Endothelial cell (in vitro differentiated cells): ENCODE measurements at regions not wholly inside any gene's neighbourhood (a gene's known extent, or its start where the extent isn't known, plus 50 kb on each side); places are given as distances from the start of the nearest gene placed in this dataset.

ENCODE experiments used
- DNase-seq: peaks from one replicate; pipeline ENCODE4 v3.0.0; 2021; ENCODE audit warnings: low spot score
- H3K27ac Mint-ChIP-seq: one replicate; pipeline ENCODE4 v1.8.0; 2021; ENCODE audit warnings: mixed read lengths, inconsistent platforms; ENCODE audit not compliant: unreplicated experiment
- H3K27me3 Mint-ChIP-seq: one replicate; pipeline ENCODE4 v1.8.0; 2021; ENCODE audit warnings: mild to moderate bottlenecking, moderate library complexity, mixed read lengths, inconsistent platforms; ENCODE audit not compliant: unreplicated experiment
- H3K36me3 Mint-ChIP-seq: one replicate; pipeline ENCODE4 v1.8.0; 2021; ENCODE audit warnings: mild to moderate bottlenecking, low read depth, mixed read lengths, inconsistent platforms; ENCODE audit not compliant: unreplicated experiment
- H3K4me1 Mint-ChIP-seq: one replicate; pipeline ENCODE4 v1.8.0; 2021; ENCODE audit warnings: mild to moderate bottlenecking, mixed read lengths, inconsistent platforms; ENCODE audit not compliant: unreplicated experiment
- H3K4me3 Mint-ChIP-seq: one replicate; pipeline ENCODE4 v1.8.0; 2021; ENCODE audit warnings: mild to moderate bottlenecking, mixed read lengths, inconsistent platforms; ENCODE audit not compliant: unreplicated experiment
- H3K9me3 Mint-ChIP-seq: one replicate; pipeline ENCODE4 v1.8.0; 2021; ENCODE audit warnings: mixed read lengths, inconsistent platforms; ENCODE audit not compliant: unreplicated experiment
- TF ChIP-seq, protein P1 (sequence below): fragments of 200-600 bp; sonication (generic); IDR thresholded peaks from one replicate; pipeline ENCODE4 v1.5.0; 2021; ENCODE audit warnings: antibody characterized with exemption; ENCODE audit not compliant: unreplicated experiment

DNA sequence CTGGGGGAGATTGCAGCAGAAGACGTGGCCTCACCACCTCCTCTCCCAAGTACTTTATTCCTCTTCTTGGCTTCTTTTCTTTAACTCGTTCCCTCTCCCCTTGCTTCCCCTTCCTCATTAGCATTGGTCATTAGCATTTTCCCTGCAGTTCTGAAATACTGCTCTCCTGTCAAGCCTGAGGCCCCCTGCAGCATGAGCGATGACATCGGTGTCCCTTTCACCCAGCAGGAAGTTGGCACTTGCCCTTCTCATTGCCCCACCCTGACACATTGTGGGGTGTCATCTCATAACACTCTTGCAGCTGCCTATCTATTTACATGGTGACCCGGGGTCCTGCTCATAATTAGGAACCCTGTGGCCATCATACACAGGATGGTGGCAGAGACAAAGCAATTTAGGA lies 167.1 kb downstream of the ARRDC4 start:
- Mint-ChIP-seq H3K27me3 (no peaks in the 10 kb centered on the region), H3K9me3 (no peaks in the 10 kb centered on the region), H3K36me3 (no peaks in the 10 kb centered on the region), H3K4me3 (no peak overlapping the region), H3K27ac (no peak overlapping the region), H3K4me1 (no peaks in the 10 kb centered on the region)
- TF ChIP-seq, protein P1, sequence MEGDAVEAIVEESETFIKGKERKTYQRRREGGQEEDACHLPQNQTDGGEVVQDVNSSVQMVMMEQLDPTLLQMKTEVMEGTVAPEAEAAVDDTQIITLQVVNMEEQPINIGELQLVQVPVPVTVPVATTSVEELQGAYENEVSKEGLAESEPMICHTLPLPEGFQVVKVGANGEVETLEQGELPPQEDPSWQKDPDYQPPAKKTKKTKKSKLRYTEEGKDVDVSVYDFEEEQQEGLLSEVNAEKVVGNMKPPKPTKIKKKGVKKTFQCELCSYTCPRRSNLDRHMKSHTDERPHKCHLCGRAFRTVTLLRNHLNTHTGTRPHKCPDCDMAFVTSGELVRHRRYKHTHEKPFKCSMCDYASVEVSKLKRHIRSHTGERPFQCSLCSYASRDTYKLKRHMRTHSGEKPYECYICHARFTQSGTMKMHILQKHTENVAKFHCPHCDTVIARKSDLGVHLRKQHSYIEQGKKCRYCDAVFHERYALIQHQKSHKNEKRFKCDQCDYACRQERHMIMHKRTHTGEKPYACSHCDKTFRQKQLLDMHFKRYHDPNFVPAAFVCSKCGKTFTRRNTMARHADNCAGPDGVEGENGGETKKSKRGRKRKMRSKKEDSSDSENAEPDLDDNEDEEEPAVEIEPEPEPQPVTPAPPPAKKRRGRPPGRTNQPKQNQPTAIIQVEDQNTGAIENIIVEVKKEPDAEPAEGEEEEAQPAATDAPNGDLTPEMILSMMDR, result no peak
- no peak for DNase-seq

DNA sequence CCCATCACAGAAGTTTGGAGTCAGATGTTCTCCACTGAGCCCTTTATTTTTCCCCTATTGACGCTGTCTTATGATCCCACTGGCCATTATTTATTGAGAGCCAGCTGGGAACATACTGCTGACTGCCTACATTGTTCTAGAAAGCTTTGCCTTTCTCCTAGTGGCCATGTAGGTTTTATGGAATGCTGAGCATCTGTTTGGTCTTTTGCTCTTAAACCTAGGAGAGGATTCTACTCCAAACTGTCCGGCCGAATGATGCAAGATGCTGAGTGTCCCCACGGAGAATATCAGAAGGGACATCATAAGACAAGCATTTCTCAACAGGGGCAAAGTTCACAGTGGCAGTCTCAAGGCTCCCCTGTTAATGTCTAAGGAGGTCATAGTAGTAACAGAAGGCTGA lies 171.4 kb downstream of the ARRDC4 start:
- TF ChIP-seq, protein P1, result no peak
- no peak overlapping the region for H3K4me3 Mint-ChIP-seq
- peaks cover 4% of the 10 kb centered on the region for H3K4me1 Mint-ChIP-seq
- H3K36me3 Mint-ChIP-seq, result no peaks in the 10 kb centered on the region
- H3K27ac Mint-ChIP-seq, result no peak overlapping the region
- H3K9me3 Mint-ChIP-seq, result no peaks in the 10 kb centered on the region
- no peak for DNase-seq
- H3K27me3 Mint-ChIP-seq, result no peaks in the 10 kb centered on the region

DNA sequence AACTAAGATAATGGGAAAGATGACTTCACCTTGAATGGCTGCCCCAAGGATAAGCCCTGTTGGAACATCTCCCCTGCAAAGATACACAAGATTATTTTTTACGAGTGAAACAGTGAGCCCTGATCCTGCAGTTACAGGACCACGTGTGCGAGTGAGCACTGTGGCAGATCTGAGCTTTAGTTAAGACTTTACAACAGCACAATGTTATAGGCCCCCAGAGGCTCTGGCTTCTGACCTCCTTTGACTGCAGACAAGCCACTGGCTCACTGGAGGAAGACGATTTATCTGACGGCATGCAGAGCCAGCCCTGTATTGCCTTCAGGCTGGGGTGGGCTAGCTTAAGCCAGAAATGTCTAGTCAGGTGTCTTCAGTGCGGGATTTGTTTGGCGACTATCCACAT lies 174.4 kb downstream of the ARRDC4 start:
- H3K9me3 Mint-ChIP-seq, result no peaks in the 10 kb centered on the region
- H3K36me3 Mint-ChIP-seq, result no peaks in the 10 kb centered on the region
- DNase-seq, result no peak
- no peaks in the 10 kb centered on the region for H3K27me3 Mint-ChIP-seq
- no peak overlapping the region for H3K27ac Mint-ChIP-seq
- peaks cover 4% of the 10 kb centered on the region for H3K4me1 Mint-ChIP-seq
- TF ChIP-seq, protein P1, result no peak
- H3K4me3 Mint-ChIP-seq, result no peak overlapping the region

DNA sequence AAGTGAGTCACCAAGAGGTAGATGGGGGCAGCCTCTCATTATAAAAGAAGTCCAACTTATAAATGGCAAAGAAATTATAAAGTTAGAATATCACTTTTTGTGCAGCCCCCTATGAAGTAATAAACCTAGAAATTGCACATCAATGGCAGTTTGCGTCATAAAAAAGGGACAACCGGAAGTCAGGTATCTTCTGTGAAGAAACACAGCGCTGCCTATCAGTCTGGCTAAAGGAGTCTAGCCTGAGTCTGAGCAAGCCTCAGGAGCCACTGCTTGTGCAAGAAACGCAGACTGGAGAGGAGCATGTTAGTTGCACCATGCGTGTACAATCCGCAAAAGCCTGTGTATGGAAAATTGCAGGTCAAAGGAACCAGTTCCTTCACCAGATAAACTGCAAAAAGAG lies 178.4 kb downstream of the ARRDC4 start:
- TF ChIP-seq, protein P1, result no peak
- no peaks in the 10 kb centered on the region for H3K9me3 Mint-ChIP-seq
- H3K36me3 Mint-ChIP-seq, result no peaks in the 10 kb centered on the region
- H3K4me3 Mint-ChIP-seq, result no peak overlapping the region
- H3K4me1 Mint-ChIP-seq, result peaks cover 4% of the 10 kb centered on the region
- no peak overlapping the region for H3K27ac Mint-ChIP-seq
- H3K27me3 Mint-ChIP-seq, result no peaks in the 10 kb centered on the region
- no peak for DNase-seq

DNA sequence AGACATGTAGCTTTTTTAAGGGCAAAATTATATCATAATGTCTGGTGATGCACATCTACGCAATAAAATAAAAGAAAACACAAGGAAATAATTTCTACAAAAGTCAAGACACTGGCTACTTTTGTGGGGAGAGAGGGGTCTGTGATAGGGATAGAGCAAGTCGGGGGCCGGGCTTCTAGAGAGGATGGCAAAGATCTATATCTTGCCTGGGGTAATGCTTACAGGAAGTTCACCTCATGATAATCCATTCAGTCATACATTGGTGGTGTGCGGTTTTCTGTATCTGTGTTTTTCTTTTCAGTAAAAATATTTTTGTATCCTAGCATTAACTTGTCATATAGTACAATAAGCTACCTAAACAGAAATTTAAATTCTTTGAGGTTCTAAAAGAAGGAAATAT lies 178.8 kb downstream of the ARRDC4 start:
- Mint-ChIP-seq H3K4me1 (peaks cover 4% of the 10 kb centered on the region), H3K27ac (no peak overlapping the region), H3K4me3 (no peak overlapping the region), H3K9me3 (no peaks in the 10 kb centered on the region), H3K36me3 (no peaks in the 10 kb centered on the region), H3K27me3 (no peaks in the 10 kb centered on the region)
- DNase-seq, result no peak
- TF ChIP-seq, protein P1, result no peak
